Nephron (organoid): ENCODE measurements at regions not wholly inside any gene's neighbourhood (a gene's known extent, or its start where the extent isn't known, plus 50 kb on each side); places are given as distances from the start of the nearest gene placed in this dataset.

ENCODE experiments used
- H3K27ac Mint-ChIP-seq, 3 experiments: 2 replicates each; pipeline ENCODE4 v1.8.0; 2020; ENCODE audit warnings: mixed read lengths in 3 of 3, mild to moderate bottlenecking in 2 of 3, moderate library complexity in 1 of 3
- H3K27me3 Mint-ChIP-seq: 2 replicates; pipeline ENCODE4 v1.8.0; 2021; ENCODE audit warnings: low read depth, mild to moderate bottlenecking, moderate library complexity, mixed read lengths
- H3K36me3 Mint-ChIP-seq: 2 replicates; pipeline ENCODE4 v1.8.0; 2020; ENCODE audit warnings: low read depth, mixed read lengths
- H3K4me1 Mint-ChIP-seq: 2 replicates; pipeline ENCODE4 v1.8.0; 2020; ENCODE audit warnings: mixed read lengths
- H3K4me3 Mint-ChIP-seq, 3 experiments: 2 replicates each; pipeline ENCODE4 v1.8.0; 2020; ENCODE audit warnings: mild to moderate bottlenecking in 3 of 3, mixed read lengths in 3 of 3, moderate library complexity in 2 of 3
- H3K9me3 Mint-ChIP-seq: 2 replicates; pipeline ENCODE4 v1.8.0; 2020; ENCODE audit warnings: mixed read lengths
- CTCF ChIP-seq, 3 experiments: fragments of 200-600 bp; sonication (generic); IDR thresholded peaks; one replicate each; pipeline ENCODE4 v1.5.0; 2021; ENCODE audit warnings: antibody characterized with exemption in 3 of 3; ENCODE audit not compliant: unreplicated experiment in 3 of 3

- H3K9me3 Mint-ChIP-seq: peaks cover 8% of the 10 kb centered on the region
- no peaks in the 10 kb centered on the region for H3K36me3 Mint-ChIP-seq
- H3K27ac Mint-ChIP-seq: no peak overlapping the region
Observed at GRCh38 chr13:102945886-102946285, 100.1 kb downstream of the ERCC5 start.

DNA sequence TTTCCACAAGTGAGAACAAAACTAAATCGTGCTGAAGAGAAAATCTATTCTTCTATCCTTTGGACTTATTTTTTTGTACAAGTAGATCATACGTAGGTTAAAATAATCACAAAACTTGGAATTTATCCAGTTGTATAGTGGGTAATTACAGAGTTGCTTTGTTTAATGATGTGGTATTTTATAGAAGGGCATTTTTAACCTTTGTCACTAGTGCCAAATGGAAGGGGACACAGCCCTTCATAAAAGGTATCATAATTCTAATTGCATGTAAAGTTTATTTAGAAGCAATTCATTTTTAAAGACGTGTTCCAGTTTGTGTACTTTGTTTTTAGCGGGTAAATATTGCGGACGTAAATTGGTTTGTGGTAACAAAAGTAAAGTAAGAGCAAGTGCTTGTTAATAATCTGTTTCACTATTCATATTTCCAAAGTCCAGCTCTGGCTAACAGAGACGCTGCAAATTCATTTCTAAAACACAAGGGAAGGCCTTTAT, 99.5 kb downstream of the ERCC5 start:
- Mint-ChIP-seq H3K4me3 (no peak overlapping the region), H3K27me3 (peaks cover 4% of the 10 kb centered on the region), H3K4me1 (peaks cover 15% of the 10 kb centered on the region), H3K36me3 (no peaks in the 10 kb centered on the region), H3K9me3 (peaks cover 8% of the 10 kb centered on the region), H3K27ac (no peak overlapping the region)
- TF ChIP-seq CTCF (IDR thresholded peaks at IDR 0.05; ENCODE audit: unreplicated experiment in 3 of 3): no peak

More at GRCh38 chr13:102945886-102946285, 100.1 kb downstream of the ERCC5 start:
- TF ChIP-seq CTCF (IDR thresholded peaks at IDR 0.05; ENCODE audit: unreplicated experiment in 3 of 3): no peak
- Mint-ChIP-seq H3K27me3 (peaks cover 4% of the 10 kb centered on the region), H3K4me1 (peaks cover 15% of the 10 kb centered on the region), H3K4me3 (no peak overlapping the region)

DNA sequence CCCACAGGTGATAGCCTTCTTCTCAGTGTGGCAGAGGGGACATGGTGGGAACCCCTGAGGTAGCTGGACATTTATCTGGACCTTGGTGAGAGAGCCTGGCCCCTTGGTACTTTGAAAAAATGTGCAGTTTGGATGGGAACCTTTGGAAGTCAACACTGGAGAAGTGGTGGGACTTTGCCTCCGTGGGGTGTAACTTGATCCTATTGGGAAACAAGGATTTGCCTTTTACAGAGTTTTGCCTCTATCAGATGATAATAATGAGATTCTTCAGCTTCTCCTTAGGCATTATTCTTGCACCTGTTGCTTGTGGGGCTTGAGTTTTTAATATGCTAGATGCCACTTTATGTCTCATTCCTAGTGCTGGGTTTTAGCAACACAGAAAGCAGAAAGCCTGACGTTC, 99.0 kb downstream of the ERCC5 start:
- TF ChIP-seq CTCF (IDR thresholded peaks at IDR 0.05; ENCODE audit: unreplicated experiment in 3 of 3): no peak
- peaks cover 4% of the 10 kb centered on the region for H3K27me3 Mint-ChIP-seq
- peaks cover 8% of the 10 kb centered on the region for H3K9me3 Mint-ChIP-seq
- no peak overlapping the region for H3K27ac Mint-ChIP-seq
- H3K36me3 Mint-ChIP-seq: no peaks in the 10 kb centered on the region
- H3K4me3 Mint-ChIP-seq: no peak overlapping the region
- peaks cover 15% of the 10 kb centered on the region for H3K4me1 Mint-ChIP-seq

GRCh38 chr13:102940770-102941169, 94.9 kb downstream of the ERCC5 start:
- peaks cover 8% of the 10 kb centered on the region for H3K9me3 Mint-ChIP-seq
- peaks cover 6% of the 10 kb centered on the region for H3K27me3 Mint-ChIP-seq
- H3K27ac Mint-ChIP-seq: no peak overlapping the region
- H3K36me3 Mint-ChIP-seq: no peaks in the 10 kb centered on the region
- H3K4me3 Mint-ChIP-seq: no peak overlapping the region
- TF ChIP-seq CTCF (IDR thresholded peaks at IDR 0.05; ENCODE audit: unreplicated experiment in 3 of 3): no peak
- peaks cover 5% of the 10 kb centered on the region for H3K4me1 Mint-ChIP-seq

GRCh38 chr13:102940143-102940542, 94.3 kb downstream of the ERCC5 start:
- H3K9me3 Mint-ChIP-seq: peaks cover 8% of the 10 kb centered on the region
- no peak for TF ChIP-seq CTCF (IDR thresholded peaks at IDR 0.05; ENCODE audit: unreplicated experiment in 3 of 3)

DNA sequence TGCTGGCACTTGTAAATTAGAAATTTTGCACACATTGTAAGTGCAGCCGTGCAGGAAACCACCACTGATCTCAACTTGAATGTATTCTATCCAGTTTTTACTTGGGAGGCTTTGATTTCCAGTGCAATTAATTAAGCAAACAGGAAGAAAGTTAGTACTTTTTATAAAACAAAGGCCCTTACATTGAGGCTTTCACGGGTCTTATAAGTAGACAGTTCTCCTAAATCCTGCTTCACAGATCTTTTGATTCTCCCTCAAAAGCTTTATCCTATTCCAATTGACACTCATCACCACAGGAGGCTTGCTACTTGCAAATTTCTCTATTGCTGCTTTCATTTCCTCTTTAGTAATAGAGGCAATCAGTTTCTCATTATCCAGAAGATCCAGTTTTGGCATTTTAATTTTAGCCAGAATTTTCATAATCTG, 90.1 kb downstream of the ERCC5 start:
- Mint-ChIP-seq H3K9me3 (no peaks in the 10 kb centered on the region), H3K27ac (peak overlapping the region in 1 of 3 experiments; percentile 5), H3K4me3 (no peak overlapping the region), H3K4me1 (peaks cover 6% of the 10 kb centered on the region), H3K27me3 (peaks cover 6% of the 10 kb centered on the region), H3K36me3 (no peaks in the 10 kb centered on the region)
- no peak for TF ChIP-seq CTCF (IDR thresholded peaks at IDR 0.05; ENCODE audit: unreplicated experiment in 3 of 3)

More at GRCh38 chr13:102940143-102940542, 94.3 kb downstream of the ERCC5 start:
- H3K4me3 Mint-ChIP-seq: no peak overlapping the region
- H3K27me3 Mint-ChIP-seq: peaks cover 6% of the 10 kb centered on the region
- H3K27ac Mint-ChIP-seq: no peak overlapping the region
- H3K4me1 Mint-ChIP-seq: peaks cover 4% of the 10 kb centered on the region
- H3K36me3 Mint-ChIP-seq: no peaks in the 10 kb centered on the region
